ENCODE measurements at regions not wholly inside any gene's neighbourhood (a gene's known extent, or its start where the extent isn't known, plus 50 kb on each side); places are given as distances from the start of the nearest gene placed in this dataset.

DNA sequence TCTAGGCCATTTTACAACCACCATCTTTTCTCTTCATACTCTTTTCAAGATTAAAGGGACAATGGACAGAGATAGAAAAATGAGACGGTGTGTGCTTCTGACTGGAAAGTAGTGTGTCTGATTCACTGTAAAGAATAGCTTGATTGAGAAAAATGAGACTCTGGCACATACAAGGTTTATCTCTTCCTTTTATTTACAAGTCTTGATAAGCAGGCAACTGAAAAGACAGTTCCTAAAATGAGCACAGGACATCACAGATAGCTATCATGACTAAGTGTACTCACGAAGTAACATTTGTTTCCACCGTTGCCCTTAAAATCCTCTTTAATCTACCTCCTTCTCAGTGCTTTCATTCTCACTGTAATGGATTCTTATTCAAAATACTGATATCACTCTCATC lies 383.0 kb downstream of the TBC1D32 start:
- TF ChIP-seq, protein P1, sequence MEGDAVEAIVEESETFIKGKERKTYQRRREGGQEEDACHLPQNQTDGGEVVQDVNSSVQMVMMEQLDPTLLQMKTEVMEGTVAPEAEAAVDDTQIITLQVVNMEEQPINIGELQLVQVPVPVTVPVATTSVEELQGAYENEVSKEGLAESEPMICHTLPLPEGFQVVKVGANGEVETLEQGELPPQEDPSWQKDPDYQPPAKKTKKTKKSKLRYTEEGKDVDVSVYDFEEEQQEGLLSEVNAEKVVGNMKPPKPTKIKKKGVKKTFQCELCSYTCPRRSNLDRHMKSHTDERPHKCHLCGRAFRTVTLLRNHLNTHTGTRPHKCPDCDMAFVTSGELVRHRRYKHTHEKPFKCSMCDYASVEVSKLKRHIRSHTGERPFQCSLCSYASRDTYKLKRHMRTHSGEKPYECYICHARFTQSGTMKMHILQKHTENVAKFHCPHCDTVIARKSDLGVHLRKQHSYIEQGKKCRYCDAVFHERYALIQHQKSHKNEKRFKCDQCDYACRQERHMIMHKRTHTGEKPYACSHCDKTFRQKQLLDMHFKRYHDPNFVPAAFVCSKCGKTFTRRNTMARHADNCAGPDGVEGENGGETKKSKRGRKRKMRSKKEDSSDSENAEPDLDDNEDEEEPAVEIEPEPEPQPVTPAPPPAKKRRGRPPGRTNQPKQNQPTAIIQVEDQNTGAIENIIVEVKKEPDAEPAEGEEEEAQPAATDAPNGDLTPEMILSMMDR (IDR thresholded peaks at IDR 0.05; ENCODE audit: low read length, missing control alignments) = no peak
- no peak overlapping the region for H3K4me3 ChIP-seq (replicated peaks; ENCODE audit: low read depth, low read length)
- no peak for DNase-seq (ENCODE audit: low read depth)

DNA sequence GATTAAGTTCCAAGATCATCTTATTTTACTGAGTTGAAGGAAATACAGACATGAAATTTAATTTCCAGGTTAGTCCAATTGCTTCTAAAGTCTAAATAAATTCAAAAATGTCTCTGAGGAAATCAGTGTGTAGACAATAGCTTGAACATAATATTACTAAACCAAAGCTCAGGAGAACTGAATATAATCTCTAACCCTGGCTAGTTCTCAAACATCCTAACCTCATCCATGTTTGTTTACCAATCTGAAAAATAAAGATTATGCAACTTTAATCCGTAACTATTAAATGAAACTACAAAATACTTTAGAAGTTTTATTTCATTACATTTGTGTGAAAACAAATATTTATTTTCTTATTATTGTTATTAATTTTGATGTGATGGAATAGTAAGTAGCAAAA lies 387.2 kb downstream of the TBC1D32 start:
- H3K4me3 ChIP-seq (replicated peaks; ENCODE audit: low read depth, low read length) = no peak overlapping the region
- TF ChIP-seq, protein P1 (IDR thresholded peaks at IDR 0.05; ENCODE audit: low read length, missing control alignments) = no peak
- no peak for DNase-seq (ENCODE audit: low read depth)

DNA sequence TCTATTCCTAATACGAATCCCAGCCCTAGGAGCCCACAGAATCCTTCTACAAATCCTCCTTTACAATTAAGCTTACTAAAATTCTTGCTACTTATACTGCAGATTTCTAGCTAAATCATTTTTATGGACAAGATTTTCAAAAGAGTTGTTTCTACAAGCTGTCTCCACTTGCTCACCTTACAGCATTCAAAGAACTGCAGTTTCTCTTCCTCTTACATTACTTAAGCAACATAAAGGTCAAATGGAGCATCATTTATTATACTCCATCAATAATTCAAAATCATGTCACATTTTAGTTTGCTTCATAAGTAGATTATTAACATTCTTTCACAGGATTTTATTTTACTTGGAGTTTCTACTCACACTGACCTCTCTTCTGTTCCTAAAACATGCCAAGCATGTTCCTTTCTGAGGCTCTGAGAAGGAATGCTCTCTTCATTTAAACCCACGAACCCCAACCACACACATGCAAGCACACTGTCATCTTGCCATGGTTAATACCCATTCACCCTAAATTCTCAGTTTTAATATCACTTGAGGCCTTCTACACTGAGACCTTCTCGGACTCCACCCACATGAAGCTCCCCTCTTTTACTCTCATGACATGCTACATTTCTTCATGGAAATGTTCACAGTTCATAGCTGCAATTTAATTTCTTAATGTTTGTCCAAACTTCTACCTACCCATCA lies 388.2 kb downstream of the TBC1D32 start:
- TF ChIP-seq, protein P1 (IDR thresholded peaks at IDR 0.05; ENCODE audit: low read length, missing control alignments) = no peak
- DNase-seq (ENCODE audit: low read depth) = no peak
- H3K4me3 ChIP-seq (replicated peaks; ENCODE audit: low read depth, low read length) = no peak overlapping the region

DNA sequence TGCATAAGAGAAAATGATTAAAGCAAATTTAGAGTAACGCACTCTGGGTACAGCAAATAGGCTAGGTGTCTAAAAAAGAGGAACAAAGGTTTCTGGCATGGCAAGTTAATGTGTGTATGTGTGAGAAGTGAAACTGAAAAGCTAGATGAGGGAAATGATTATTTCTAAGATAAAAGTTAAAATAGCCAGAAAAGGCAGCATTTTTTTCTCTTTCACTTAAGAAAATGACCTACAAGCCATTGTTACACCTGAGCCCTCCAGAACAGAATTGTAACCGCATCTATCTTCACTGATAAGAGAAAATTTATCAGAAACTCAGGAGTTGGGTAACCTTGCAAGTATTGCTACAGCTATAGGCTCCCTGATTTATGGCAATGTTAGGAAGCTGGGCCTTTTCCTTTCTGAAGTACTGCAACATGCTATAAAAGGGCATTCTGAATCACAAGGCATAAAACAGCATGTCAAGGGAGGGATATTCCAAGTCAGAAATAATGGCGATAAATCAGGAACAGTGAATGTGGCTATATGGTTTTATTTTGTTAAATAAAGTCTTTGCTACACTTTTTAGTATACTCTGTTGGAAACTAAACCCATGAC lies 395.3 kb downstream of the TBC1D32 start:
- TF ChIP-seq, protein P1 (IDR thresholded peaks at IDR 0.05; ENCODE audit: low read length, missing control alignments) = no peak
- no peak overlapping the region for H3K4me3 ChIP-seq (replicated peaks; ENCODE audit: low read depth, low read length)
- no peak for DNase-seq (ENCODE audit: low read depth)

DNA sequence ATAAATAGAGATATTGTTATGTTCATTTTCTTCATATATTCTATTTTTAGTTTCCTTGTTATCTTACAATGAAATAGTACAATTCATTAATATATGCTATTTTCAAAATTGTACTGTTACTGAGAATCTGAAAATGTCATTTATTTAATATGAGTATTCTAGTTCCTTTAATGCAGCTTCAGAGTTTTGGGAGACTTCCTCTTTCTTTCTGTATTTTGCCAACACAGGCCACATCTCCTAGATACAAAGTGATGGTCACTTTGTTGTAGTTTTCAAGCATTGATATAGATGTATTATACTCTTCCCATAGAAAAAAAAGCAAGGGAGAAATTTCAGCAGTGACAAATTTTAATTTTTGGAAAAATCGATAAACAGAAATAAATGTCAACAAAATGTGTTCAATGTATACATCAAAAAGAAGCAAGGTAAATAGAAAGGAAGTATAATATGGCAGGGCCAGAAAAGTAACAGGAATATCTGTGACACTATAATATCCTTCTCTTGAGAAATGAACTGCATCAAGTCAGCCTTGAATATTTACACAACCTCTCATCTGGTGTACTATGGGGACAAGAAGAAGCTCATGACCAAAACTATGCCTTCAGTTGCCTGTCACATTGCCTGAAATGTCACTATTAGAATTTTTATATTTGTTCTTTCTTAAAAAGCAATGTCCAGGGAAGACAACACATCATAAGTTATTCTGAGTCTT lies 396.0 kb downstream of the TBC1D32 start:
- no peak for DNase-seq (ENCODE audit: low read depth)
- TF ChIP-seq, protein P1 (IDR thresholded peaks at IDR 0.05; ENCODE audit: low read length, missing control alignments) = no peak
- no peak overlapping the region for H3K4me3 ChIP-seq (replicated peaks; ENCODE audit: low read depth, low read length)

DNA sequence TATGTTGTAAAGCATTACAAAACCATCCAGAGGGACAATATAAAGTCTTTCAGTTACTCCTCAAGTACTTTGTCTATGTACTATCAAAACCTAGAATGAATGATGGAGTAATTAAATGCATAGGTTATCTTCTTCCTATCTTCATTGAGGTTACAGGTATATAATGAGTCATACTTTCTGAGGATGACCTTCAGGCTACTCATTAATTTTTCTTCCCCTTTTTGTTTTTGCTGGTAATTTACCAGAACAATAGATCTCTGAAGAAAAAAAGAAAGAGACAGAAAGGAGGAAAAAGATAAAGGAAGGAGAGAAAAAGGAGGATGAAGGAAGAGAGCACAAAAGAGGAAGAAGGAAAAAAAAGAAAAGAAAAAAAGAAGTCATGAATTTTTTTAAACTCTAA lies 398.4 kb downstream of the TBC1D32 start:
- H3K4me3 ChIP-seq (replicated peaks; ENCODE audit: low read depth, low read length) = no peak overlapping the region
- TF ChIP-seq, protein P1 (IDR thresholded peaks at IDR 0.05; ENCODE audit: low read length, missing control alignments) = no peak
- DNase-seq (ENCODE audit: low read depth) = no peak

Measured in fibroblast of pulmonary artery (primary cell).